Karpas-422 (cell line): ENCODE measurements at regions not wholly inside any gene's neighbourhood (a gene's known extent, or its start where the extent isn't known, plus 50 kb on each side); places are given as distances from the start of the nearest gene placed in this dataset.

ENCODE experiments used
- DNase-seq: peaks from one replicate; pipeline ENCODE4 v3.0.0-alpha.2; 2015
- H2AFZ ChIP-seq: fragments of 200-600 bp; sonication (generic); 2 replicates; pipeline ENCODE4 v1.6.1; 2014; ENCODE audit warnings: antibody characterized with exemption, low read length, mixed read lengths
- H3K27ac ChIP-seq: fragments of 200-600 bp; sonication (generic); 2 replicates; pipeline ENCODE4 v1.5.1; 2014; ENCODE audit warnings: mild to moderate bottlenecking, low read length, moderate library complexity
- H3K27me3 ChIP-seq: fragments of 200-600 bp; sonication (generic); 2 replicates; pipeline ENCODE4 v1.6.1; 2014; ENCODE audit warnings: low read length, mixed read lengths
- H3K36me3 ChIP-seq: fragments of 200-600 bp; sonication (generic); 2 replicates; pipeline ENCODE4 v1.6.1; 2014; ENCODE audit warnings: low read length, mixed read lengths; ENCODE audit not compliant: insufficient read depth
- H3K4me1 ChIP-seq: fragments of 200-600 bp; sonication (generic); 2 replicates; pipeline ENCODE4 v1.6.1; 2014; ENCODE audit warnings: mild to moderate bottlenecking, low read length, mixed read lengths
- H3K4me2 ChIP-seq: fragments of 200-600 bp; sonication (generic); 2 replicates; pipeline ENCODE4 v1.6.1; 2014; ENCODE audit warnings: low read length, low read depth, mild to moderate bottlenecking; ENCODE audit not compliant: poor library complexity, severe bottlenecking
- H3K4me3 ChIP-seq: fragments of 200-600 bp; sonication (generic); 2 replicates; pipeline ENCODE4 v1.5.1; 2014; ENCODE audit warnings: mild to moderate bottlenecking, antibody characterized with exemption, low read length, mixed read lengths
- H3K79me2 ChIP-seq: fragments of 200-600 bp; sonication (generic); 2 replicates; pipeline ENCODE4 v1.6.1; 2014; ENCODE audit warnings: mild to moderate bottlenecking, low read length, mixed read lengths
- H3K9ac ChIP-seq: fragments of 200-600 bp; sonication (generic); 2 replicates; pipeline ENCODE4 v1.6.0; 2014; ENCODE audit warnings: low read length
- H3K9me2 ChIP-seq: fragments of 200-600 bp; sonication (generic), shearing (Covaris generic); replicated peaks from 2 replicates; pipeline ENCODE4 v1.6.0; 2014; ENCODE audit warnings: mild to moderate bottlenecking, low read length, moderate library complexity; ENCODE audit not compliant: insufficient read depth
- H3K9me3 ChIP-seq: fragments of 300-700, 200-600 bp; sonication (generic); 2 replicates; pipeline ENCODE4 v1.6.1; 2014; ENCODE audit warnings: low read length, mixed read lengths
- H4K20me1 ChIP-seq: fragments of 200-600 bp; sonication (generic); 2 replicates; pipeline ENCODE4 v1.6.1; 2014; ENCODE audit warnings: mild to moderate bottlenecking, antibody characterized with exemption, low read length, low read depth; ENCODE audit not compliant: insufficient read depth

- Histone ChIP-seq H3K9me3 (no peaks in the 10 kb centered on the region), H3K9me2 (no peaks in the 10 kb centered on the region), H2AFZ (no peak overlapping the region), H3K4me2 (no peak overlapping the region), H3K4me3 (no peak overlapping the region), H3K27ac (no peak overlapping the region), H3K27me3 (no peaks in the 10 kb centered on the region; the same call in 1 of the 2 replicates), H3K9ac (no peak overlapping the region), H3K4me1 (no peaks in the 10 kb centered on the region), H4K20me1 (no peaks in the 10 kb centered on the region), H3K36me3 (no peaks in the 10 kb centered on the region), H3K79me2 (no peaks in the 10 kb centered on the region)
- no peak for DNase-seq
Measured at GRCh38 chr14:97477353-97477752, 680.2 kb downstream of the VRK1 start.

GRCh38 chr14:97485201-97485600 lies 688.0 kb downstream of the VRK1 start:
- Histone ChIP-seq H2AFZ (no peak overlapping the region), H3K4me1 (no peaks in the 10 kb centered on the region), H3K27ac (no peak overlapping the region), H3K27me3 (no peaks in the 10 kb centered on the region), H3K4me3 (no peak overlapping the region), H3K36me3 (no peaks in the 10 kb centered on the region), H3K9me3 (no peaks in the 10 kb centered on the region), H3K79me2 (no peaks in the 10 kb centered on the region), H4K20me1 (no peaks in the 10 kb centered on the region), H3K4me2 (no peak overlapping the region), H3K9ac (no peak overlapping the region), H3K9me2 (no peaks in the 10 kb centered on the region)
- no peak for DNase-seq

GRCh38 chr14:97486601-97487120 lies 689.5 kb downstream of the VRK1 start:
- no peak overlapping the region for H2AFZ ChIP-seq
- no peak overlapping the region for H3K4me3 ChIP-seq
- no peaks in the 10 kb centered on the region for H3K9me3 ChIP-seq
- H3K9me2 ChIP-seq = no peaks in the 10 kb centered on the region
- no peaks in the 10 kb centered on the region for H3K4me1 ChIP-seq
- H3K27ac ChIP-seq = no peak overlapping the region
- no peaks in the 10 kb centered on the region for H3K36me3 ChIP-seq
- H3K4me2 ChIP-seq = no peak overlapping the region
- no peaks in the 10 kb centered on the region for H3K27me3 ChIP-seq
- no peaks in the 10 kb centered on the region for H4K20me1 ChIP-seq
- H3K9ac ChIP-seq = no peak overlapping the region
- no peak for DNase-seq
- H3K79me2 ChIP-seq = no peaks in the 10 kb centered on the region

GRCh38 chr14:97489750-97490149 lies 692.6 kb downstream of the VRK1 start:
- Histone ChIP-seq H3K9me3 (no peaks in the 10 kb centered on the region), H3K27ac (no peak overlapping the region), H3K4me3 (no peak overlapping the region), H3K9me2 (no peaks in the 10 kb centered on the region), H3K36me3 (no peaks in the 10 kb centered on the region), H4K20me1 (no peaks in the 10 kb centered on the region), H3K27me3 (no peaks in the 10 kb centered on the region), H3K9ac (no peak overlapping the region), H3K4me1 (no peaks in the 10 kb centered on the region), H3K79me2 (no peaks in the 10 kb centered on the region), H2AFZ (no peak overlapping the region), H3K4me2 (no peak overlapping the region)
- no peak for DNase-seq

GRCh38 chr14:97490521-97491070 lies 693.4 kb downstream of the VRK1 start:
- Histone ChIP-seq H3K9me2 (no peaks in the 10 kb centered on the region), H3K9me3 (no peaks in the 10 kb centered on the region)

GRCh38 chr14:97491697-97492096 lies 694.5 kb downstream of the VRK1 start:
- Histone ChIP-seq H3K79me2 (no peaks in the 10 kb centered on the region), H4K20me1 (no peaks in the 10 kb centered on the region), H3K9me3 (no peaks in the 10 kb centered on the region), H3K4me3 (no peak overlapping the region), H3K9ac (no peak overlapping the region), H3K27me3 (no peaks in the 10 kb centered on the region), H3K4me1 (no peaks in the 10 kb centered on the region), H3K36me3 (no peaks in the 10 kb centered on the region), H3K4me2 (no peak overlapping the region), H2AFZ (no peak overlapping the region), H3K27ac (no peak overlapping the region), H3K9me2 (no peaks in the 10 kb centered on the region)
- no peak for DNase-seq

More at GRCh38 chr14:97490521-97491070, 693.4 kb downstream of the VRK1 start:
- H2AFZ ChIP-seq = no peak overlapping the region
- no peak overlapping the region for H3K4me2 ChIP-seq
- H3K4me3 ChIP-seq = no peak overlapping the region
- no peaks in the 10 kb centered on the region for H3K27me3 ChIP-seq
- H3K79me2 ChIP-seq = no peaks in the 10 kb centered on the region
- no peaks in the 10 kb centered on the region for H3K4me1 ChIP-seq
- H3K36me3 ChIP-seq = no peaks in the 10 kb centered on the region
- no peak for DNase-seq
- no peaks in the 10 kb centered on the region for H4K20me1 ChIP-seq
- no peak overlapping the region for H3K9ac ChIP-seq
- H3K27ac ChIP-seq = no peak overlapping the region

- Histone ChIP-seq H3K4me2 (no peak overlapping the region), H3K4me1 (no peaks in the 10 kb centered on the region), H3K9ac (no peak overlapping the region), H3K36me3 (no peaks in the 10 kb centered on the region), H3K79me2 (no peaks in the 10 kb centered on the region), H3K27ac (no peak overlapping the region), H2AFZ (no peak overlapping the region), H3K4me3 (no peak overlapping the region), H3K9me3 (no peaks in the 10 kb centered on the region), H3K9me2 (0 out of 2 replicates have a peak, but pooled peaks cover 2% of the 10 kb centered on the region), H4K20me1 (no peaks in the 10 kb centered on the region), H3K27me3 (0 out of 2 replicates have a peak, but pooled peaks cover 4% of the 10 kb centered on the region)
- no peak for DNase-seq
Measured at GRCh38 chr14:97499790-97500481, 702.8 kb downstream of the VRK1 start.

- no peaks in the 10 kb centered on the region for H3K9me2 ChIP-seq
Measured at GRCh38 chr14:97506626-97507025, 709.4 kb downstream of the VRK1 start.

More at GRCh38 chr14:97506626-97507025, 709.4 kb downstream of the VRK1 start:
- peaks cover 8% of the 10 kb centered on the region; the same call in 1 of the 2 replicates for H3K27me3 ChIP-seq
- H3K79me2 ChIP-seq = no peaks in the 10 kb centered on the region
- no peak overlapping the region for H3K27ac ChIP-seq
- no peaks in the 10 kb centered on the region for H3K4me1 ChIP-seq
- H3K36me3 ChIP-seq = no peaks in the 10 kb centered on the region
- H3K9ac ChIP-seq = no peak overlapping the region
- DNase-seq = no peak
- no peak overlapping the region for H3K4me3 ChIP-seq
- H4K20me1 ChIP-seq = no peaks in the 10 kb centered on the region
- no peak overlapping the region for H3K4me2 ChIP-seq
- peaks cover 6% of the 10 kb centered on the region; the same call in 1 of the 2 replicates for H3K9me3 ChIP-seq
- no peak overlapping the region for H2AFZ ChIP-seq
